Ureter (tissue), 1 donor: ENCODE measurements at regions not wholly inside any gene's neighbourhood (a gene's known extent, or its start where the extent isn't known, plus 50 kb on each side); places are given as distances from the start of the nearest gene placed in this dataset.
"Not testable (repeated sequence)": the region's sequence is repeated elsewhere in the genome, so short reads cannot be mapped to it uniquely, and the experiment has no call there.

Experiments used
- DNase-seq: peaks from one replicate; pipeline ENCODE4 v3.0.0-alpha.2; 2020; ENCODE audit warnings: low spot score
- donor health status: DM: yes; HTN: yes; CAD: no.

DNA sequence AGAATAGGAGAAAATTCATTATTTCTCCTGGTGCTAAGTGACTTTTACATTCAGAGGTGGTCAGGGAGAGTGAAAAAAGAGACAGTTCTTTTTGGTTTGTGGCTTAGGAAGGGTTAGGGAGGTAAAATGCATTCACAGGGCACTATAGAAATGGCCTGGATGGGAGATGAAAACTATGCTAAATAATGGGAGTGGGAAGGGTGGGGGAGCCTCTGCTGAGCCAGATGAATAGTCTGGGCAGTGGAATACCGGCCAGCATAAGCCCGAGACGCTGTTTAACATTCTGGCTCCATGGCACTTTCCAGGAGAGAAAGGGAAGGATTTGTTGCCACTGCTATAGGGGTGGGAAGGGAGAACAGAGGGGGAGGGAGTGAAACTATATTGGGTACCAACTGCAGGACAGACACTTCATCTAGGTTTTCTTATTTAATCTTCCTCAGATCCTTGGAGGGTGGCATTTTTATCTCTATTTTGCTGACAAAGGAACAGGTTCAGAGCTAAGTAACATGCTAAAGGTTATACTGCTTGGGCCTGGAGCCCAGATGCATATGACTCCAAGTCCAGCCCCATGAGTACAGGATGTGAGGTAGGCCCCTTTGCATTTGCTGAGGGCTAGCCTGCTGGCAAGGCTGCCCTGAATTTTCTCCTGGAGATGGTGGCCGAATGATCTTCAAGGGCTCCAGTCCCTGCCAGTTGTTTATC is 372.4 kb downstream of the CCSER2 start:
- DNase-seq, result no peak

- no peak for DNase-seq
Observed at GRCh38 chr10:84701370-84701720, 373.0 kb downstream of the CCSER2 start.

- DNase-seq, result no peak
Observed at GRCh38 chr10:84704101-84704500, 375.7 kb downstream of the CCSER2 start.

GRCh38 chr10:84706431-84706830 is 378.0 kb downstream of the CCSER2 start:
- no peak for DNase-seq

GRCh38 chr10:84706875-84707274 is 378.5 kb downstream of the CCSER2 start:
- no peak for DNase-seq

GRCh38 chr10:84715911-84716310 is 387.5 kb downstream of the CCSER2 start:
- no peak for DNase-seq

DNA sequence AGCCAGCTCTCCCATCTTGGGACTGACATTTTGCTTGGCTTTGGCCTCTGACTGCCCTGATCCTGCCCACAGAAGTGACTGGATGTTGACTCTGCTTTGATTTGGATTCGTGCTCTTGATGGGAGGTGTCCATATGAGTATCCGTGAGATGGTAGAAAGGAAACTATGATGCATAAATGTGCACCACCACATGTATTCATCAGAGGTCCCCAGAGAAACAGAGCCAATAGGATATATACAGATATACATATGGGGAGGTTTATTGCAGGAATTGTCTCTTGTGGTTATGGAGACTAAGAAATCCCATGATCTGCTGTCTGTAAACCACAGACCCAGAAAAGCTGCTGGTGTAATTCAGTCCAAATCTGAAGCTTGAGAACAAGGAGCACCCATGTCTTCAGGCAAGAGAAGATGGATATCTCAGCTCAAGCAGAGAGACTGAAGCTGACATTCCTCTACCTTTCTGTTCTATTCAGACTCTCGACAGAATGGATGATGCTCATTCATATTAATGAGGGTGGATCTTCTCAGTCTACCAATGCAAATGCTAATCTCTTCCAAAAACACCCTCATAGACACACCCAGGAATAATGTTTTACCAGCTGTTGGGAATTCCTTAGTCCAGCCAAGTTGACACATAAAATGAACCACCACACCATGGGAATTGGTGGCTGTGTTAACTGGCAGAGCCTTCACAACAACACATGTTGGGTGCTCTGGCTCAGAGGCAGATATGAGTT is 390.7 kb downstream of the CCSER2 start:
- DNase-seq, result no peak

DNA sequence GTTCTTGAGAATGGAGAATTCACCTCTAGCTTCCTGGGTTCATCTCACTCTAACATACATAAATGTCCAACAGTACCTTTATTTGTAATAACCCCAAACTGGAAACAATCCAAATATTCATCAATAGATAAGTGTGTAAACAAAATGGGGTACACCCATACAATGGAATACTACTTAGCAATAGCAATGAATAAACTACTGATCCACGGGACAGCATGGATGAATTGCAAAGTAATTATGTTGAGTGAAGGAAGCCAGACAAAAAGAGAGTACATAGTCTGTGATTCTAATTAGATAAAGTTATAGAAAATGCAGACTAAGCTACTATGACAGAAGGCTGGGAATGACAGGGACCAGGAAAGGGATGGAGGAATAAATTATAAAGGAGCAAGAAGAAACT is 391.3 kb downstream of the CCSER2 start:
- DNase-seq, result no peak

- DNase-seq, result no peak
Observed at GRCh38 chr10:84727398-84727797, 399.0 kb downstream of the CCSER2 start.

DNA sequence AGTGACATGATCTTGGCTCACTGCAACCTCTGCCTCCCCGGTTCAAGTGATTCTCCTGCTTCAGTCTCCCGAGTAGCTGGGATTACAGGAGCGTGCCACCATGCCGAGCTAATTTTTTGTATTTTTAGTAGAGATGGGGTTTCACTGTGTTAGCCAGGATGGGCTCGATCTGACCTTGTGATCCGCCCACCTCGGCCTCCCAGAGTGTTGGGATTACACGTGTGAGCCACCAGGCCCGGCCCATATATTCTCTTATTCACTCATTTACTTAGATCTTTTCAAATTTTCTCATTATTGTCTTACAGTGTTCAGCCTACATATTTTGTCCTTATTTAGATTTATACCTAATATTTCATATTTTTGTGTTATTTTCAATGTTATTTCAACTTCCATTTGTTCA is 410.7 kb downstream of the CCSER2 start:
- DNase-seq, result not testable (repeated sequence)

GRCh38 chr10:84739641-84740040 is 411.3 kb downstream of the CCSER2 start:
- no peak for DNase-seq

GRCh38 chr10:84743483-84743882 is 415.1 kb downstream of the CCSER2 start:
- no peak for DNase-seq

DNA sequence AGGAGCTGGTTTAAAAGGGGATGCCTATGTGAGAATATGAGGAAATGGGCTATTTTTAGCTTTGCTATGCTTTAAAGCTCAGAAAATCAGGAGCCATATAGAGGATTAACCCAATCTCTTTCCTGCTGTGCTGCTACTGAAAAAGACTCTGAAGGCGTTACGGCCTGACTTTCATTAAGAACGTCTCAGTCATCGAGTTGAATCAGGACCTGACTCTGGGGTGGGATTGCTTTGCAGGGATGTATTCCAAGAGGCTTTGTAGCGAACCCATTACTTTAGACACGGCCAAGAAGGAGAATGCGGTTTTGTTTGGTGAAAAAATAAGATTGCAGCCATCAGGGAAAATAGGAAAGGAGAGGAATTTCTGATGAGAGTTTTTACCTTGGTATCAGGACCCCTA is 426.9 kb downstream of the CCSER2 start:
- DNase-seq, result no peak

DNA sequence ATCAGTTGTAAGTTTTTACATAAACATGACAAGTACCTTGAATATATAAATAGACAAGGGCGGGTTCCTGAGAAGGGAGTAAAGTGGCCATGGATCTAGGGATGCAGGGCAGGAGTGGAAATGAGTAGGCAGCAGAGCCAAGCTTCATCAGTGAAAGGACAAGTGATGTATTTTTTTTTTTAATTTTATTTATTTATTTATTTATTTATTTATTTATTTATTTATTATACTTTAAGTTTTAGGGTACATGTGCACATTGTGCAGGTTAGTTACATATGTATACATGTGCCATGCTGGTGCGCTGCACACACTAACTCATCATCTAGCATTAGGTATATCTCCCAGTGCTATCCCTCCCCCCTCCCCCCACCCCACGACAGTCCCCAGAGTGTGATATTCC is 428.3 kb downstream of the CCSER2 start:
- not testable (repeated sequence) for DNase-seq

- DNase-seq, result not testable (repeated sequence)
Observed at GRCh38 chr10:84761994-84762614, 433.7 kb downstream of the CCSER2 start.

DNA sequence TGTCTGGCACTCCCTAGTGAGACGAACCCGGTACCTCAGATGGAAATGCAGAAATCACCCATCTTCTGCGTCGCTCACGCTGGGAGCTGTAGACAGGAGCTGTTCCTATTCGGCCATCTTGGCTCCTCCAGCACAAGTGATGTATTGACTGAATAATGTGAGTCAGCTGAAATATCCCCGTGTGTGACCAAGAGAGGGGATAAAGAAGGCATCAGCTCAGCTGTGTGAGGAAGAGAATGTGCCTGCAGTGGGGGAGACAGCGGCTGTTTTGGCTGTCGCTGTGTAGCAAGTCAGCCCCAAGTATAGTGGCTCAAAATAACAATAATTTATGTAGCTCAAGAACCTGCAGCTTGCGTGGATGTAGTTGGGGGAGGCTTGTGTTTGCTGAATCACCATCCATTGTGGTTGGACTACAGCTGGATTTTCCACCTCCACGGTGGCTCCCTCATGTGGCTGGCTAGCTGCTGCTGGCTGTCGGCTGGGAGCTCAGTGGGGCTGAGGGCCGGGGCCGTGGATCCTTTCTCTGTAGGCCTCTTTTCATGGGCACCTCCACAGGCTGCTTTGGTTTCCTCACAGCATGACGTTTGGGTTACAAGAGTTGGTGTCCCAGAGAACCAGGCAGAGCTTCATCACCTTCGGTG is 434.5 kb downstream of the CCSER2 start:
- DNase-seq, result no peak

- no peak for DNase-seq
Observed at GRCh38 chr10:84763965-84764364, 435.6 kb downstream of the CCSER2 start.

GRCh38 chr10:84765086-84765485 is 436.7 kb downstream of the CCSER2 start:
- DNase-seq, result no peak

DNA sequence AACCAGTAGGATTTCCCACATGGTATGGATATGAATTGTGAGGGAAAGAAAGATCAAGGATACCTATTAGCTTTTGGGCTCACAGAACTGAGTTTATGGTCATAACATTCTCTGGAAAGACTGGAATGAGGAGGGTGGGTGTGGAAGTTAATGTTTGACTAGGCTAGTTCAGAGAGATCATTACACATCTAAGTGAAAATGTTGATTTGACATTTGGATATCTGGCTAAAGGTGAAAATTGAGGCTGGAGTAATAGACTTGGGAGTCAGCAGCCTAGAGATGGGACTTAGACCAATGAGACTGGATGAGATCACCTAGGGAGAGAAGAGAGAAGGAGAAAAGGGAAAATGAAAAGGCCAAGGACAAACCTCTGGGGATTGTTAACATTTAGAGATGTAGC is 437.3 kb downstream of the CCSER2 start:
- no peak for DNase-seq

DNA sequence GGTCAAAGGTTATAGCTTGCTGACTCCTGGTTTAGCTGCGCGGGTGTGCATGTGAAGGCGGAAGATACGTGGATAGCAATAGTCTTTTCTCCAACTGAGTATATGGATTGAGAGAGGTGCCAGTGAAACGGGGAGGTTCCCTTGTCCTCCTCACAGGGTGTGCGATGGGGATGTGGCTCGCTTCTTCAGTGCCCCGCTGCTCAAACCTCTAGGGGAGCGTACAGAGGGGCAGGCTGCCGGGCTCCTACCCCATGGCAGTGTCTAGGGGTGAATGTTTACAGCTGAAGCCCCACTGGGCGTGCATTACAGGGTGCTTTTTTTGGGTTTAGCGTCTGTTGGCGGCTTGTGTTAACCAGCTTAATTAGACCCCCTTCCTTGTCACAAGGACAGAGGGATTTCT is 438.5 kb downstream of the CCSER2 start:
- no peak for DNase-seq

DNA sequence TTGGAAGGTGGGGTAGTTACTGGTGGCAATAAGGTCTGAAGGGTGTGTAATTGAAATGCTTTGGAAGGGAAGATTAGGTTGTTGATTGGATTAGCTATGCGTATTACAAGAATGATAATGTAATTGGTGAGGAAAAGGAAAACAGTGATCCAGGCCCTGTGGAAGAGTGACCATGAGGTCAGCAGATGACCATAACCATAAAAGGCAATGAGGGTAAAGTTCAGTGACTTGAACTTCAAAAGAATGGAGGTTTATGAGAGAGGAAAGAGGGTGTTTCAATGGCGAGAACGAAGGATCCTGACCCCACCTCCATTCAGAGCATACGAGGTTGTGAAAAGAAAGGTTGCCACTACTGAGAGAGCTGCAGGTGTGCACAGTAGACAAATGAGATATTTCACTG is 439.7 kb downstream of the CCSER2 start:
- DNase-seq, result no peak

DNA sequence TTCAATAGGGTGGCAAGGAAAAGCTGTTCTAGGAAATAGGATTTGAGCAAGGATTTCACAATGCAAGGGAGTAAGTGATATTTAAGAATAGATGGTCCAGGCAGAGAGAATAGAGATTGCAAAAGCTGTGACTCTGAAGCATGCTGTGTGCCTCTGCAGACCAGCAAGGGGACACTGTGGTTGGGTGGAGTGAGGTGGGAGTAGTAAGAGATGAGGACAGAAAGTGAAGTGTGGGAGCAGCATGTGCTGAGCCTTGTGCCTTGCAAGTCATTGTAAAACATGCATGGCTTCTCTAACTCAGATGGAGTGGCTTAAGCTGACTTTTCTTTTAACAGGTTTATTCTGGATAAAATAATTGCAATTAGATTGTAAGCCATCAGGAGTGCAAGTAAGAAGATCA is 442.4 kb downstream of the CCSER2 start:
- no peak for DNase-seq

- no peak for DNase-seq
Observed at GRCh38 chr10:84783386-84783785, 455.0 kb downstream of the CCSER2 start.
